IPS-18c (cell line): ENCODE measurements at regions not wholly inside any gene's neighbourhood (a gene's known extent, or its start where the extent isn't known, plus 50 kb on each side); places are given as distances from the start of the nearest gene placed in this dataset.

Source experiments
- H3K4me3 ChIP-seq: 2 replicates; pipeline ENCODE4 v1.7.0; 2013; ENCODE audit warnings: low read depth, mild to moderate bottlenecking, low read length, moderate library complexity; ENCODE audit not compliant: insufficient read depth
- H3K9me3 ChIP-seq: one replicate; pipeline ENCODE4 v1.6.1; 2013; ENCODE audit warnings: mild to moderate bottlenecking, low read length, moderate library complexity; ENCODE audit not compliant: control insufficient read depth, insufficient read depth

DNA sequence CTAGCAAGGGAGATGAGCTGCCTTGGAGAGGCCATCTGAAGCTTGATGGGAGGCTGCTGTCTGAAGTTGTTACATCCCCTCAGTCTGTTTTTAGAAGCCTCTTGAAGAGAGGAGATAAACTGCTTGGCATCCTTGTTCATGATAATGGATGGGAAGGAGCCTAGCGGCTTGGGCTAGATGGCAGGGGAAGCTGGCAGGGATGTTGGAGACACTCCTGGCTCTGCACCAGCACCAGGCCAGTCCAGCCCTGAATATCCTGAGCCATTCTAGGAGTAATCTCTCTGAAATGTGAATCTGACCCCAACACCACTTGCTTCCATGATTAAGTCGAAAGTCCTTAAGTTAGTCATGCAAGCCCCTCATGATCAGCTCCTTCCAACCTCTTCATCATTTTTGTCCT lies 310.5 kb downstream of the NSG2 start:
- Histone ChIP-seq H3K4me3 (no peak overlapping the region), H3K9me3 (no peaks in the 10 kb centered on the region)

GRCh38 chr5:174356536-174356935 lies 311.0 kb downstream of the NSG2 start:
- Histone ChIP-seq H3K9me3 (no peaks in the 10 kb centered on the region), H3K4me3 (no peak overlapping the region; the same call in 1 of the 2 replicates)

DNA sequence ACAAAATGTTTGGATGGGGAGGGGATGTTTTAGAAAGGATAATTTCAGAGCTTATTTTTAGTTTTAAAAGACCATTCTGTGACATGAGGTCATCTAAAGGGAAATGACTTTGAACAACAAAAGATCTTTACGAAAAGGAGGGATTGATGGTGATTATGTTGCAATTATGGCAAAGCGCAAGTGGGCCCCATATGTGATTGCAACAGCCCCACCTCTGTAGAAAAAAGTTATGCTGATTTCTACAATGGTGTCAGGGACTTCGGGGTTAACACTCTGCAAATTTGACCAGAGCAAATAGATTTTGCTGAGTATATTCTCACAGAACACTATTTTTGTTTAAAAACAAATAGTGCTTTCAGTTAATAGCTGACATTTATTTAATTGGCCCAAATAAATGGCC lies 312.8 kb downstream of the NSG2 start:
- Histone ChIP-seq H3K4me3 (no peak overlapping the region), H3K9me3 (no peaks in the 10 kb centered on the region)

- no peak overlapping the region for H3K4me3 ChIP-seq
- no peaks in the 10 kb centered on the region for H3K9me3 ChIP-seq
Observed at GRCh38 chr5:174359071-174359470, 313.6 kb downstream of the NSG2 start.

DNA sequence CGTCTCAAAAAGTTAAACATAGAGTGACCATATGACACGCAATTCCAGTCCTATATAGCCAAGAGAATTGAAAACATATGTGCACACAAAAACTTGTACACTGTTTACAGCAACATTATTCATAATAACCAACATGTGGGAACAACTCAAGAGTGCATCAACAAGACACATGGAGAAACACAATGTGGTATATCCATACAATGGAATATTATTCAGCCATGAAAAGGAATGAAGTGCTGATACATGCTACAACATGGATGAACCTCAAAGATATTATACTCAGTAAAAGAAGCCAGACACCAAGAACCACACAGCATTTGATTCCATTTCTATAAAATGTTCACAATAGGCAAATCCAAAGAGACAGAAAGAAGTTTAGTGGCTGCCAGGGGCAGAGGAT lies 317.0 kb downstream of the NSG2 start:
- H3K9me3 ChIP-seq: no peaks in the 10 kb centered on the region
- no peak overlapping the region for H3K4me3 ChIP-seq

DNA sequence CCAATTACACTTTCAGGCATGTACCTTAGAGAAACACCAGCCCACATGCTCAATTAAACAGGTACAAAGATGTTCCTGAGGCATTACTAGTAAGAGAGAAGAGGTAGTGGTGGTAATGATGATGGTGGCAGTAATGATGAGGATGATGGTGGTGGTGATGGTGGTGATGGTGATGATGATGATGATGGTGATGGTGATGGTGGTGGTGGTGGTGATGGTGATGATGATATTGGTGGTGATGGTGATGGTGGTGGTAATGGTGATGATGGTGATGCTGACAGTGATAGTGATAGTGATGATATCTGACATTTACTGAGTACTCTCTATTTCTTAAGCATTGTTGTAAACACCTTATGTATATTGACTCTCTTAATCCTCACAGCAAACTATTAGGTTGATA lies 318.4 kb downstream of the NSG2 start:
- no peak overlapping the region for H3K4me3 ChIP-seq
- no peaks in the 10 kb centered on the region for H3K9me3 ChIP-seq

GRCh38 chr5:174364676-174365075 lies 319.2 kb downstream of the NSG2 start:
- no peak overlapping the region for H3K4me3 ChIP-seq
- no peaks in the 10 kb centered on the region for H3K9me3 ChIP-seq

GRCh38 chr5:174371600-174372094 lies 326.1 kb downstream of the NSG2 start:
- Histone ChIP-seq H3K9me3 (no peaks in the 10 kb centered on the region), H3K4me3 (no peak overlapping the region)

DNA sequence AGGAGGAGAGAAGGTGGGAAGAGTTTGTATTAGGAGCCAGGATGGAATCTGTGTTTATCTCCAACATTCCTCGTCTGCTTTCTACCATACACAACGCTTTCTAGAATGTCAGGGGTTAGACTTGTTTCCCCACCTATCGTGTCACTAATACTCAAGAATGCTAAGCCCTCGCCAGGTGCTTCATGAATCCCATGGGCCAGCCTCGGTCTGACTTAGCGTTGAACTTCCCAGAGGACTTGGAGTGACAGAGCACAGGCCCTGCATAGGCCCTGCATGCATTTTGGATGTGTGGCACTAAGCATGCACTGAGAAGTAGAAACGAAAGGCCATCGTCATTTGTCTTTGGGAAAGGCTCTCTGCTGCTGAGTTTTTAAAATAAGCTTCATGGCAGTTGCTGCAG lies 328.7 kb downstream of the NSG2 start:
- no peaks in the 10 kb centered on the region for H3K9me3 ChIP-seq
- no peak overlapping the region for H3K4me3 ChIP-seq

DNA sequence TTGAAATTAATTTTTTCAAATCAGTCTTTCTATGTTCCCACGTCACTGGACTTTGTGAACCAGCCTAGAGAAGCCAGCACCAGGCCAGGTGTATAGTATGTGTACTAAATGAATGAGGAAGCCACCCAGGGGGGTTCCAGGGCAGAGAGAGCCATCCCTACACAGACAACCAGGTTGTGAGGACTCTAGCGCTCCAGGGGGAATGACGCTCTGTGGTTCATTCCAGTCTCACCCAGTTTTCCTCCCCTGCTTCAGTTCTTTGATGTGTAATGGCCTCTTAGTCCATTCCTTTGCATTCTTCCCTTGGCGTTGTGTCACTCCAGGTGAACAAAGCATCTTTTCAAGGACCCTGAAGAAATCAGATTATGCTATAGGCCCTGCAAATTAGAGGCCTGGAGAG lies 330.6 kb downstream of the NSG2 start:
- H3K9me3 ChIP-seq: no peaks in the 10 kb centered on the region

DNA sequence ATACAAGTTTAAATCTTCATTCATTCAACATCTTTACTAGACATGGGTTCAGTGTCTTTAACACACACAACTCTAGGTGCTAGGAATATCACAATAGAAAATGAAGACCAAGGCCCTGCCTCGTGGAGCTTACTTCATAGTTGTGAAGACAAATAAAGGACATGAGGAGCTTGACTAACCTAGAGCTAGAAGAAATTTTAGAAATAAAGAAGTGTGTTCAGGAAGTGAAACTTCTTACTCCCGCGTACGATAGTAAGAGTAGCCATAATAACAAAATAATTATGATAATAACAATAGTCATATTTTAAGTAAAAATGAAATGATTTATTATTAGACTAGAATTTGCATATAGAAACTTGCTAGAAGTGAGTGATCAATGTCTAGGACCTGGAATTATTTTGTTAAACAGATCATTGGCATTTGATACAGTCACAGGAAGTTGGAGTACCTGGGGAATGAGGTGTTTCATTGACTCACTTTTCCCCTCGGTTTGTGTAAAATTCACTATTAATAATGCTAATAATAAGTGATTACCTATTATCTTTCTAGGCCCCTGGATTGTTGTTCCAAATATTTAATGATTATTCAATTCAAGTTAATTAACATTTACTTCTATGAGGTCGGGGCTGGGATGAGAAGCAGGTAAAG lies 331.3 kb downstream of the NSG2 start:
- no peaks in the 10 kb centered on the region for H3K9me3 ChIP-seq
- no peak overlapping the region for H3K4me3 ChIP-seq

More for the DNA sequence above, 330.6 kb downstream of the NSG2 start:
- H3K4me3 ChIP-seq: no peak overlapping the region

DNA sequence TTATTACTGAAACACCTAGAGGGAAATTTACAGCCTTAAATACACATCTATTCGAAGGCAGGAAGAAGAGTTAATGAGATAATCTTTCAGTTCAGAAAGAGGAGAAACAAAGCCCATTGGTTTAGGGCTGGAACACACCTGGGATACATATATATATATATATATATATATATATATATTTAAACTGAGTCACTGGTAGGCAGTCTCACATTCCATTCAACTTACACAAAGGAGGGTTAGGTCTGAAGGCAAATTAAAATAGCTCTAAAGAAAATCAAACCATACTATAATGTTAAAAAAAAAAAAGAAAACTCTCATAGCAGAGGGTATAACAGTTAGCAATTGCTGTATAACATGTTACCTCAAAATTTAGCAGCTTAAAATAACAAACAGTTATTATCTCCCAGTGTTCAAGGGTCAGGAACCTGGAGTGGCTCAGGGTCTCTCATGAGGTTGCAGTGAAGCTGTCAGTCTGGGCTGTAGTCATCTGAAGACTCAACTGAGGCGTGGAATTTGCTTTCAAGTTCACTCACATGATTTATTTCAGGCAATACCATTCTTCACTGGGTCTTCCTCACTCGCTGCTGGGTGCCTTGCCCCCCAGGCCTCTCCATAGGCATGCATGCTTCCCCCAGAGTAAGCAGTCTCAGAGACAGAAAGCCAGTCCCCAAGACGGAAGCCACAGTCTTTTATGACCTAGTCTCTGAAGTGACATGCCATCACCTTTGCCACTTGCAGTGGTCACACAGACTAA lies 332.8 kb downstream of the NSG2 start:
- no peaks in the 10 kb centered on the region for H3K9me3 ChIP-seq
- no peak overlapping the region for H3K4me3 ChIP-seq

DNA sequence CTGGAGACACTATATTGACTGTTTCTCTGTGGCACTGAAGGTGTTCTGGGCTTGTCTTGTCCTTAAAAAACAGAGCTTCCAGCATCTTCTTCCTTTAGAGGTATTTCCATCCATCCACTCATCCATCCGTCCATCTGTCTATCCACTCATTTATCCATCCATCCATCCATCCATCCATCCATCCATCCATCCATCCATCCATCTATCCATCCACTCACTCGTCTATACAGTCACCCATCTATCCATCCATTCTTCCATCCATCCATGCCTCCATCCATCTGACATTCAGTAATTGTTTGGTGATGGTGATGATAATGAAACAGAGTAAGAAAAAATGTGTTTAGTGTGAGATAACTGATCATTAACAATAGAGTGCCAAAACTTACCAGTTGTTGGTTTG lies 334.8 kb downstream of the NSG2 start:
- H3K9me3 ChIP-seq: no peaks in the 10 kb centered on the region
- no peak overlapping the region for H3K4me3 ChIP-seq

DNA sequence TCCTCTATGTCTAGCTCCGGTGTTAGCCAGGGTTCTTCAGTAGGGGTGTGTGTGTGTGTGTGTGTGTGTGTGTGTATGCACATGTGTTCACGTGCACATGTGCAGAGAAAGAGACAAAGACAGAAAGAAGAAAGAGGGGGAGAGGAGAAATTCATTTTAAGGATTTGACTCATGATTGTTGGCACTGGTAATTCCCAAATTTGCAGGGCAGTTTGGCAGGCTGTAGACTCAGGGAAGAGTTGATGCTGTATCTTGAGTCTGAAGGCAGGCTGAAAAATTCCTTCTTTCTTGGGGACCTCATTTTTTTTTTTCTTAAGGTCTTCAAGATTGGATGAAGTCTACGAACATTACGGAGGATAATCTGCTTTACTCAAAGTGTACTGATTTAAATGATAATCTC lies 335.7 kb downstream of the NSG2 start:
- Histone ChIP-seq H3K4me3 (no peak overlapping the region), H3K9me3 (no peaks in the 10 kb centered on the region)

DNA sequence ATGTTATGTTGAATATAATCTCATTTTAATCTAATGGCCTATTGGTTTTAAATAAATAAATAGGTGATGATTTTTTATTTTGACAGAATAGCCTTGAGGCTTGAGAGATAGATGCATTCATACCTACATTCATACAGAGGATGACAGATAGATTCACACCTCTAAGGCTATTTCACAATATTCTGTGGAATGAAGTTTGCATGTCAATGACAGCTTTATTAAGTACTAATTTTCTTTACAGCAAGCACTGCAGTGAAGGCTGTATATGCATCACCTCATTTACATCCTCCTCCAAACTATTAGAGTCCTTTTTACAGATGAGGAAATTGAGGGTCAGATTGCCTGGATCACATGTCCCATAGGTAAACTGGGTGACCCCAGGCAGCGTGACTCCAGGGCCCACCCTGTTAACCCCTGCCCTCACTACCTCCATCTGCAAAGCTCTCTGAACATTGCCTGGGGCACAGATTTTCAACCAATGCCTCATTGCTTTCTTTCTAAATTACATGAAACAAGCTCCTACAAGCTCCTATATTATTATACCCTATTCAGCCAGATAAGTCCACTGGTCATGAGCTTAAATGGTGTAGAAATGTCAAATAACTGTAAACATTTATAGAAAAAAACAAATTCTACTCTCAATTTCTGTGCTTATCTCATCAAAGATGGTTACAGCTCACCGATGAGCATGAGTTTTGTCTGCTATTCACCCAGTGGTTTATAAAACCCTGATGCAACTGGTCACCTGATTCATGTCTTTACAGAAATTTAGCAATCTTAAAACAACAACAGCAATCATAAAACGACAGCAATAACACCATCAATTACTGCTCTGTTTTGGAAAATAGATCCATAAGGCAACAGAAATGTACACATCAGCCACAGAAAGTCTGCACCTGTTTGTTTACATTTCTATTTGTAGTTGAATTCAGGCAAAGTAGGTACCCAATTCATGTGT lies 338.0 kb downstream of the NSG2 start:
- no peak overlapping the region for H3K4me3 ChIP-seq

GRCh38 chr5:174384509-174384947 lies 339.0 kb downstream of the NSG2 start:
- no peak overlapping the region for H3K4me3 ChIP-seq
- no peaks in the 10 kb centered on the region for H3K9me3 ChIP-seq

More for the DNA sequence above, 338.0 kb downstream of the NSG2 start:
- no peaks in the 10 kb centered on the region for H3K9me3 ChIP-seq

DNA sequence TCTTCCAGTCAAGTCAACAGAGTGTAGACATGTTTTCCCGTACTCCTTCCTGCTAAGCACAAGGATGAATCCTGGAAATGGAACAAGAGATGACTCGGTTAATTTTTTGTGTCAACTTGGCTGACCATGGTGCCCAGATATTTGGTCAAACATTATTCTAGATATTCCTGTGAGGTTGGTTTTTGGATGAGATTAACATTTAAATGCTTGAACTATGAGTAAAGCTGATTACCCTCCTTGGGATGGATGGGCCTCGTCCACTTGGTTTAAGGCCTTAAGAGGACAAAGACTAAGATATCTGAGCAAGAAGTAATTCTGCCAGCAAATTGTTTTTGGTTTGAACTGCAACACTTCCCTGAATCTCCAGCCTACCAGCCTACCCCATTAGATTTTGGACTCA lies 338.1 kb upstream of the MSX2 start:
- H3K4me3 ChIP-seq: no peak overlapping the region
- H3K9me3 ChIP-seq: no peaks in the 10 kb centered on the region
